HCT116 (cell line): ENCODE measurements at regions not wholly inside any gene's neighbourhood (a gene's known extent, or its start where the extent isn't known, plus 50 kb on each side); places are given as distances from the start of the nearest gene placed in this dataset.

Experiments used
- CTCF ChIP-seq, 3 experiments: fragments of 200-600 bp in 1 of 3; sonication (generic) in 1 of 3; IDR thresholded peaks in 2 of 3; conservative IDR thresholded peaks in 1 of 3; 2 replicates each; pipeline ENCODE4 v1.5.1; 2012 to 2017; ENCODE audit warnings: low read depth in 2 of 3, low read length in 2 of 3, antibody characterized with exemption in 1 of 3, borderline replicate concordance in 1 of 3, control low read depth in 1 of 3, mild to moderate bottlenecking in 1 of 3, mixed read lengths in 1 of 3, mixed run types in 1 of 3, moderate library complexity in 1 of 3; ENCODE audit not compliant: insufficient read depth in 1 of 3
- ELF1 ChIP-seq: IDR thresholded peaks from 2 replicates; pipeline ENCODE4 v1.6.1; 2012; ENCODE audit warnings: low read depth, borderline replicate concordance
- EZH2 ChIP-seq: fragments of 200-600 bp; sonication (generic); IDR thresholded peaks from 2 replicates; pipeline ENCODE4 v1.6.1; 2017; ENCODE audit warnings: antibody characterized with exemption, mixed run types
- EZH2phosphoT487 ChIP-seq: fragments of 200-600 bp; IDR thresholded peaks from 2 replicates; pipeline ENCODE4 v1.6.1; 2018; ENCODE audit warnings: antibody characterized with exemption, borderline replicate concordance
- MAX ChIP-seq: IDR thresholded peaks from 2 replicates; pipeline ENCODE4 v1.6.1; 2012
- POLR2A ChIP-seq: IDR thresholded peaks from 2 replicates; pipeline ENCODE4 v1.7.0; 2011; ENCODE audit warnings: borderline replicate concordance; ENCODE audit not compliant: insufficient read depth, insufficient read length; ENCODE audit errors: extremely low read depth
- POLR2AphosphoS5 ChIP-seq: IDR thresholded peaks from 2 replicates; pipeline ENCODE4 v1.6.1; 2011; ENCODE audit warnings: mild to moderate bottlenecking, low read depth, low read length, moderate library complexity
- RAD21 ChIP-seq: IDR thresholded peaks from 2 replicates; pipeline ENCODE4 v1.6.1; 2012; ENCODE audit warnings: low read depth, mild to moderate bottlenecking
- YY1 ChIP-seq: IDR thresholded peaks from 2 replicates; pipeline ENCODE4 v1.6.1; 2011; ENCODE audit warnings: low read length, low read depth, moderate library complexity, mild to moderate bottlenecking; ENCODE audit not compliant: insufficient replicate concordance; ENCODE audit errors: extremely low read depth
- ZBTB33 ChIP-seq: IDR thresholded peaks from 2 replicates; pipeline ENCODE4 v1.6.1; 2011; ENCODE audit warnings: mild to moderate bottlenecking, low read length, moderate library complexity; ENCODE audit not compliant: insufficient replicate concordance; ENCODE audit errors: extremely low read depth

- TF ChIP-seq MAX (no peak), POLR2A (no peak), ELF1 (no peak), ZBTB33 (no peak), POLR2AphosphoS5 (no peak), CTCF (IDR thresholded peaks at IDR 0.05 in 2 of 3, conservative IDR thresholded peaks at IDR 0.05 in 1 of 3; ENCODE audit: borderline replicate concordance in 1 of 3, insufficient read depth in 1 of 3, low read depth in 2 of 3, low read length in 2 of 3) (no peak), EZH2 (no peak), RAD21 (no peak), EZH2phosphoT487 (no peak), YY1 (no peak)
Observed at GRCh38 chr9:25913806-25914205, 235.6 kb upstream of the TUSC1 start.
